ENCODE measurements at regions not wholly inside any gene's neighbourhood (a gene's known extent, or its start where the extent isn't known, plus 50 kb on each side); places are given as distances from the start of the nearest gene placed in this dataset.

- no peak for TF ChIP-seq POLR2AphosphoS5 (IDR thresholded peaks at IDR 0.05)
- TF ChIP-seq CTCF (IDR thresholded peaks at IDR 0.05), result no peak
- TF ChIP-seq POLR2A (IDR thresholded peaks at IDR 0.05), result no peak
Measured at GRCh38 chr12:87008785-87009384, 752.7 kb upstream of the MGAT4C start.

Data from prostate gland (tissue), 2 donors.